ENCODE measurements at regions not wholly inside any gene's neighbourhood (a gene's known extent, or its start where the extent isn't known, plus 50 kb on each side); places are given as distances from the start of the nearest gene placed in this dataset.

GRCh38 chr7:21314954-21315353 lies 112.9 kb upstream of the SP4 start:
- TF ChIP-seq POLR2A (IDR thresholded peaks at IDR 0.05; ENCODE audit: low read depth, low read length) (no peak), CTCF (conservative IDR thresholded peaks at IDR 0.05; ENCODE audit: low read depth, low read length) (no peak), MAFK (IDR thresholded peaks at IDR 0.05; ENCODE audit: low read depth, low read length) (no peak), BHLHE40 (IDR thresholded peaks at IDR 0.05; ENCODE audit: low read depth, low read length) (no peak), RCOR1 (IDR thresholded peaks at IDR 0.05; ENCODE audit: insufficient replicate concordance, low read length) (no peak), CEBPB (IDR thresholded peaks at IDR 0.05; ENCODE audit: low read depth, low read length) (no peak)
